Central memory CD8-positive, alpha-beta T cell (primary cell): ENCODE measurements at regions not wholly inside any gene's neighbourhood (a gene's known extent, or its start where the extent isn't known, plus 50 kb on each side); places are given as distances from the start of the nearest gene placed in this dataset.

ENCODE experiments used
- ATAC-seq: fragments of 150-1000 bp; cut with Tn5 transposase; replicated peaks from 2 replicates; pipeline ENCODE4 v1.10.0; 2022; ENCODE audit warnings: mild to moderate bottlenecking, moderate FRiP score, moderate number of reproducible peaks; ENCODE audit not compliant: poor library complexity, severe bottlenecking; ENCODE audit errors: extremely low read depth
- DNase-seq, 2 donors: peaks; one replicate each; pipeline ENCODE4 v3.0.0; 2021; ENCODE audit warnings: low spot score in 2 of 2
- H3K27ac Mint-ChIP-seq: one replicate; pipeline ENCODE4 v1.8.0; 2022; ENCODE audit warnings: low read depth, mild to moderate bottlenecking, moderate library complexity, mixed read lengths
- H3K27me3 Mint-ChIP-seq: one replicate; pipeline ENCODE4 v1.8.0; 2022; ENCODE audit warnings: mixed read lengths
- H3K36me3 Mint-ChIP-seq: one replicate; pipeline ENCODE4 v1.8.0; 2022; ENCODE audit warnings: mild to moderate bottlenecking, moderate library complexity, mixed read lengths; ENCODE audit not compliant: insufficient read depth
- H3K4me1 Mint-ChIP-seq: one replicate; pipeline ENCODE4 v1.8.0; 2022; ENCODE audit warnings: mixed read lengths
- H3K4me3 Mint-ChIP-seq: one replicate; pipeline ENCODE4 v1.8.0; 2022; ENCODE audit warnings: mild to moderate bottlenecking, moderate library complexity, mixed read lengths
- H3K9me3 Mint-ChIP-seq: one replicate; pipeline ENCODE4 v1.8.0; 2022; ENCODE audit warnings: mixed read lengths

- no peaks in the 10 kb centered on the region for H3K36me3 Mint-ChIP-seq
- H3K27me3 Mint-ChIP-seq = no peaks in the 10 kb centered on the region
- ATAC-seq (no peak), DNase-seq (no peak)
- H3K9me3 Mint-ChIP-seq = peaks cover 6% of the 10 kb centered on the region
- no peak overlapping the region for H3K4me3 Mint-ChIP-seq
- H3K27ac Mint-ChIP-seq = no peak overlapping the region
- H3K4me1 Mint-ChIP-seq = no peaks in the 10 kb centered on the region
Measured at GRCh38 chr2:147456779-147457178, 388.1 kb upstream of the ACVR2A start.

DNA sequence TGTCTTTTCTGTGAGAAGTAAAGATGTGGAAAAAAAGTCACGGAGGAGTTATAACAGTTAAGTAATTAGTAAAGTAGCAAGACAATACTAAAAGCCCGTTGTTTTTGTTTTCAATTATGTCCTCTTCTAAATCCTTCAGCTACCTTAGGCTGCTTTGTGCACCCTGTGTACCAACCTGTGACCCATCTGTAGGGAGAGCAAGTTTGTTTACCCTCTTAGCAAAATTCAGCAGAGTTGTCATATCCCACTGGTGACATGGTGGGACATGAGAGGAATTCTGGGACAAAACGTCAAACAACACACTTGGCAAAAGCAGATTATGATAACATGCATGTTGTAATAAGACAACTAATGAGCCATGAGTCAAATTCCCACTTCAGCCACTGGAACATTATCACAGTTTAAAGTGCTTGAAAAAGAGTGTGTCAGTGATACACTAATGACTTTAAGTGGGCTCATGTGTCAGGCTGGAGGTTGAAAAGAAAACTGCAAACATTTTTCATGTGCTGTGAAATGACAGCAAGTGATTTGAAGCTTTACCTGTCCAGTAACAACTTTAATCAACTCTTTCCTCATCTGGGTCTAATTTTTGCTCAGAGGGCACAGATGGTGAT is 392.8 kb upstream of the ACVR2A start:
- Mint-ChIP-seq H3K27me3 (no peaks in the 10 kb centered on the region), H3K36me3 (no peaks in the 10 kb centered on the region), H3K4me1 (no peaks in the 10 kb centered on the region), H3K4me3 (no peak overlapping the region), H3K27ac (no peak overlapping the region), H3K9me3 (peaks cover 6% of the 10 kb centered on the region)
- no peak for ATAC-seq
- no peak for DNase-seq

DNA sequence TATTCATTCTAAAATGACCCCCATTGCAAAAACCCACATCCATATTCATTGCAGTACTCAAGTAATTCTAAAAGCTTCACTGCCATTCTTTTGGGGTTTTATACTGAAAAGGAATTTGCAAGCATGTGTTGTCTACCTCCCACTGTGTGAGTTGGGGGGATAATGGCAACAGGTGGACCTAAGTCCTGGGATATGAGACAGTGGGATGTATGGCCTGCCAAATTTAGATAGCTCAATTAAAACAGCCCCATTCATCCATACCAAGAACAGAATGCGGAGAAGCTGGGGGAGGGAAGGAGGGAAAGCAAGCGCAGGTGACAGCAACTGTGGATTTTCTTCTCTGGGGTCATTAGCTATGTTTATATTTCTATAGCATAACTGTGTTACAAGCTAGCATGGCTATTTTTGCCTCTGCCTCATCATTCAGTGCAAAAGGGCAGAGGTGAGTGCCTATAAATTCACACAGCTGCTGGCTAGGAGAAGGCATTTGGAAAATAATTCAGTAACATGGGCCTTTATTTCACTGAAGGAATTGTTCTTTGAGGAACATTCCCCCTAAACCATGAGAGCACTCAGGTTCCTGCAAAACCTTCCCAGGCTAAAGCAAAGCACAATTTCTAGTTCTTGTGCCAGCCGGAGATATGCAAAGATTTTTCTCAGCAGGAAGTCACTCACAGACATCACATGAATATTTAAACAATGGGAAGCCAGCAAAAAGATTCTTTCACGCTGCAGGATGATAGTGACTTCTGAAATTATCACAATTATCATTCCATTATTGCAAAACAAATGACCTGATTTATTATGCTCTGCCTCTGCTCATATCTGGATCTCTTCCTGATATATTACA is 393.9 kb upstream of the ACVR2A start:
- no peak overlapping the region for H3K27ac Mint-ChIP-seq
- ATAC-seq = no peak
- peaks cover 6% of the 10 kb centered on the region for H3K9me3 Mint-ChIP-seq
- no peak overlapping the region for H3K4me3 Mint-ChIP-seq
- no peaks in the 10 kb centered on the region for H3K4me1 Mint-ChIP-seq
- H3K27me3 Mint-ChIP-seq = no peaks in the 10 kb centered on the region
- no peak for DNase-seq
- H3K36me3 Mint-ChIP-seq = no peaks in the 10 kb centered on the region

DNA sequence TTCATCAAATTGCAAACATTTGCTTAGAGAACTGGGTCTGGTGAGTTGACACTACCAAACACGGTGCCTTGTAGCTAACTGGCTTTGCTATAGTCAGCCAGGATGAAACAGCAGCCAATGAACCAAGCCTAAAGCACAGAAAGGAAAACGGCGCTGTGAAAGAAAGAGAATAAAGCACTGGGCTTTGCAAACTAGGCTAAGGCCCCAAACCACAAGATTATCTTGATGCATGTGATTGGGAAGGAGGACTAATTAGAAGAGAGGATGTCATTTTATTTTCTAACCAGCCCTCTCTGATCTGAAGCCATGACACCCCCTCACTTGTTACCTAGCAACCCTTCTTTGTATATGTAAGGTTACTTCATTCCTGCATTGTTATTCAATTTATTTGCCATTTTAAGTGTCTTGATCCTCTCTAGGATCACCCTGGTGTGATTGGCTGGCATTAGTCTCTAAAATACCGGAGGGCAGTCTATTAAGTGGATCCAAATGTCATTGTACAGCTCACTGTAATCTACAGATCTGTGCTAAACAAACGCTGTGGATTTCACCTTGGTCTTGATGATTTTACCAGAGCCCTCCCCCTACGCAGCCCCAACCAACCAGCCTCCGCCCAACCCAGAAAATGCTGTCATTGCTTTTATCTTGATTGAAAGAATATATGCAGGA is 395.4 kb upstream of the ACVR2A start:
- Mint-ChIP-seq H3K4me1 (no peaks in the 10 kb centered on the region), H3K27ac (peak overlapping the region; percentile 60), H3K4me3 (no peak overlapping the region), H3K27me3 (no peaks in the 10 kb centered on the region), H3K36me3 (no peaks in the 10 kb centered on the region), H3K9me3 (peaks cover 7% of the 10 kb centered on the region)
- DNase-seq (peak in 1 of 2 donors; percentile 10), ATAC-seq (peak; percentile 74)

DNA sequence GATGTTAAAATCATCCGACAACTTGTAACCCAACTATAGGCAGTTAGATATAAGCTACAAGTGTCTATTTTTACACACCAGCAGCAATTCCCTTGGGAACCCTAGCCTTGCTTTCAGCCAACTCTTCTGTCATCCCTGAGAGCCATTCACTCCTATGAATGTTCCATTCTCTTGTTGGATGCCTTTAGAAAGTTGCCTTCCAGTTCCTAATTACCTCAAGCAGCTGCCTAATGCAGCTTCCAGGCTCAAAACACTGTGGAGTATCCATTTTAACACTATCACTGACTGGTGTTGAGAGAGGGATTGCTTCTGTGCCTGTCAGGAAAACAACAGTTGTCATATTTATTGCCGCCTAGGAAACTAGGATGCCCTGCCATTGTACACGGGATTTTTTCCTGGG is 402.0 kb upstream of the ACVR2A start:
- Mint-ChIP-seq H3K27me3 (no peaks in the 10 kb centered on the region), H3K4me1 (no peaks in the 10 kb centered on the region), H3K9me3 (peaks cover 11% of the 10 kb centered on the region), H3K36me3 (no peaks in the 10 kb centered on the region), H3K4me3 (no peak overlapping the region), H3K27ac (no peak overlapping the region)
- no peak for ATAC-seq
- no peak for DNase-seq

DNA sequence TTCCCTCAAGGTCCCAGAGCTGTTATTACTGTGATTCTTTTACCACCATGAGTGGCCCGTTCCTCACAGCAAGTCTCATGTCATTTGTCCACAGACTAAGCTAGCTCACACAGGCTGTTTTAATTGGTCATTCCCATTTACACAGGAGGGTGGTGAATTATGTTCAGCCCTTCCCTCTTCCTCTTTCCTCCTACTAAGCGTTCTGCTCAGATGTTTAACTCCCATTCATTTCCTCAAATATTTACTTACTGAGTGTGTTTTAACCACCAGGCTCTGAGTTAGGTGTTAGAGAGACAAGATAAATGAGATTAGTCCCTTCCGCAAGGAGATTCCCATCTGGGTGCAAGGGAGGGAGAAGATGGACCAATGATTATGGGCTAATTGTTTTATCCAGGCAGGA is 403.6 kb upstream of the ACVR2A start:
- ATAC-seq (no peak), DNase-seq (no peak)
- H3K9me3 Mint-ChIP-seq = peaks cover 11% of the 10 kb centered on the region
- no peaks in the 10 kb centered on the region for H3K36me3 Mint-ChIP-seq
- no peak overlapping the region for H3K4me3 Mint-ChIP-seq
- no peaks in the 10 kb centered on the region for H3K27me3 Mint-ChIP-seq
- no peak overlapping the region for H3K27ac Mint-ChIP-seq
- no peaks in the 10 kb centered on the region for H3K4me1 Mint-ChIP-seq

GRCh38 chr2:147440734-147441133 is 404.1 kb upstream of the ACVR2A start:
- ATAC-seq (no peak), DNase-seq (no peak)
- Mint-ChIP-seq H3K4me1 (no peaks in the 10 kb centered on the region), H3K36me3 (no peaks in the 10 kb centered on the region), H3K27ac (no peak overlapping the region), H3K9me3 (peaks cover 11% of the 10 kb centered on the region), H3K27me3 (no peaks in the 10 kb centered on the region), H3K4me3 (no peak overlapping the region)

- peaks cover 7% of the 10 kb centered on the region for H3K9me3 Mint-ChIP-seq
- DNase-seq (no peak), ATAC-seq (no peak)
- no peak overlapping the region for H3K4me3 Mint-ChIP-seq
- no peaks in the 10 kb centered on the region for H3K27me3 Mint-ChIP-seq
- H3K4me1 Mint-ChIP-seq = no peaks in the 10 kb centered on the region
- no peak overlapping the region for H3K27ac Mint-ChIP-seq
- H3K36me3 Mint-ChIP-seq = no peaks in the 10 kb centered on the region
Measured at GRCh38 chr2:147439986-147440385, 404.8 kb upstream of the ACVR2A start.

- H3K27ac Mint-ChIP-seq = no peak overlapping the region
- no peak for DNase-seq
- ATAC-seq = no peak
- H3K36me3 Mint-ChIP-seq = no peaks in the 10 kb centered on the region
- no peaks in the 10 kb centered on the region for H3K4me1 Mint-ChIP-seq
- H3K4me3 Mint-ChIP-seq = no peak overlapping the region
- peaks cover 7% of the 10 kb centered on the region for H3K9me3 Mint-ChIP-seq
- no peaks in the 10 kb centered on the region for H3K27me3 Mint-ChIP-seq
Measured at GRCh38 chr2:147438882-147439281, 405.9 kb upstream of the ACVR2A start.

GRCh38 chr2:147433822-147434221 is 411.0 kb upstream of the ACVR2A start:
- no peak overlapping the region for H3K4me3 Mint-ChIP-seq
- no peak for ATAC-seq
- H3K36me3 Mint-ChIP-seq = no peaks in the 10 kb centered on the region
- DNase-seq = no peak
- no peaks in the 10 kb centered on the region for H3K9me3 Mint-ChIP-seq
- no peak overlapping the region for H3K27ac Mint-ChIP-seq
- no peaks in the 10 kb centered on the region for H3K4me1 Mint-ChIP-seq
- no peaks in the 10 kb centered on the region for H3K27me3 Mint-ChIP-seq

GRCh38 chr2:147430408-147430807 is 414.4 kb upstream of the ACVR2A start:
- Mint-ChIP-seq H3K4me3 (no peak overlapping the region), H3K36me3 (no peaks in the 10 kb centered on the region), H3K4me1 (no peaks in the 10 kb centered on the region), H3K27me3 (no peaks in the 10 kb centered on the region), H3K9me3 (no peaks in the 10 kb centered on the region), H3K27ac (no peak overlapping the region)
- DNase-seq (no peak), ATAC-seq (no peak)

DNA sequence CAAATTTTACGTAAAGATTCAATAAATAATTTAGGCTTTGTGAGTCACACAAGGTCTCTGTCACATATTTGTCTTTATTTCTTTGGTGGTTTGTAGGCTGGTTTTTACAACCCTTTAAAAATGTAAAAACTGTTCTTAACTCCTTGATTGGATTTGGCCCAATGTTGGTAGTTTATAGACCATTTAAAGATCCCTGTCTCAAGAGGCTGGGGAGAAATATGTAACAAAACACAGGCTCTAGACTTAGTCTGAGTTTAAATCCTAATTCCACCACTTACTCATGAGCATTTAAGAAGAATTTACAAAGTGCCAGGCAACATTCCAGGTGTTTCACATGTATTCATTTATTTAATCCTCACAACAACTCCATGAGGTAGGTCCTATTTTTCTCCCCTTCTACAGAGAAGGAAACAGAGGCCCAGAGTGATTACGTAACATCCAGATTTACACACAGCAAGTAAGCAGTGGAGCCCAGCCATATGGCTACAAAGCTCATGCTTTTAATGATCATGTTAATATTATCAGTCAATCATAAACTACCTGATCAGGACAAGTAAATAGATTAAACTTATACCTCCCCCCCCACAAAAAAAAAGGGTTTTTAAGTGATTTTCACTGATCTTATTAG is 416.6 kb upstream of the ACVR2A start:
- H3K27me3 Mint-ChIP-seq = no peaks in the 10 kb centered on the region
- H3K36me3 Mint-ChIP-seq = no peaks in the 10 kb centered on the region
- H3K4me1 Mint-ChIP-seq = no peaks in the 10 kb centered on the region
- DNase-seq = no peak
- no peaks in the 10 kb centered on the region for H3K9me3 Mint-ChIP-seq
- H3K27ac Mint-ChIP-seq = no peak overlapping the region
- ATAC-seq = no peak
- H3K4me3 Mint-ChIP-seq = no peak overlapping the region
